ENCODE measurements at regions not wholly inside any gene's neighbourhood (a gene's known extent, or its start where the extent isn't known, plus 50 kb on each side); places are given as distances from the start of the nearest gene placed in this dataset.
"Not testable (repeated sequence)": the region's sequence is repeated elsewhere in the genome, so short reads cannot be mapped to it uniquely, and the experiment has no call there.

DNA sequence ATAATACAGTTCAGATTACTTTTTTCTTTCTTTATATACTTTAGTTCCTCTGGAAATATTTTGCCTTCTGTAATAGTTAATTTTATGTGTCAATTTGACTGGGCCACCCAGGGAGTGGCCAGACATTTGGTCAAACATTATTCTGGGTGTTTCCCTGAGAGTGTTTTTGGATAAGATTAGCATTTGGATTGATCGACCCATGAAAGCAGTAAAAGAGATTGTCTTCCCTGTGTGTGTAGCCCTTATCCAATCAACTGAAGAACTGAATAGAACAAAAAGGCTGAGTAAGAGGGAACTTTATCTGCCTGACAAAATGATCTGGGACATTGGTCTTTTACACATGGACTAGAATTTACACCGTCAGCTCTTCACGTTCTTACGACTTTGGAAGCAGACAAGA lies 1190.1 kb upstream of the FAM98A start:
- DNase-seq = no peak

GRCh38 chr2:34787341-34787740 lies 1188.2 kb upstream of the FAM98A start:
- DNase-seq = no peak

GRCh38 chr2:34785206-34785785 lies 1186.2 kb upstream of the FAM98A start:
- no peak for DNase-seq

DNA sequence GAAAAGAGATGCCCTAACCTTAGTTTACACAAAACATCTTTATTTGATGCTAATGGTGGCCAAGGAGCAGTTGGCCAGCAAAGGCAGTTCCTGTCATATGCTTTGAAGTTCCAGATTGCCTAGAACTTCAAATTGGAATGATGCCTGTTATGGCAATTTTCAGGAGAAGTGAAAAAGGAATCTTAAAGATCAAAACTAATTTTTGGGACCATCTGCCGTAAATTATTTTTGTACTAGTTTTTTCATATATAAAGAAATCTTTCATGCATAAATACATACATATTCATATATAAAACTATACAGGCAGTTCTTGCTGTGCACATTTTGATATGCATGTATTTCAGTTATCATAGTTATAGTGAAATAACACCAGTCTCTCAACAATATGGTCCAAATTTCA lies 1185.6 kb upstream of the FAM98A start:
- no peak for DNase-seq

- DNase-seq = not testable (repeated sequence)
These were observed 1151.6 kb upstream of the FAM98A start for GRCh38 chr2:34750742-34751141.

DNA sequence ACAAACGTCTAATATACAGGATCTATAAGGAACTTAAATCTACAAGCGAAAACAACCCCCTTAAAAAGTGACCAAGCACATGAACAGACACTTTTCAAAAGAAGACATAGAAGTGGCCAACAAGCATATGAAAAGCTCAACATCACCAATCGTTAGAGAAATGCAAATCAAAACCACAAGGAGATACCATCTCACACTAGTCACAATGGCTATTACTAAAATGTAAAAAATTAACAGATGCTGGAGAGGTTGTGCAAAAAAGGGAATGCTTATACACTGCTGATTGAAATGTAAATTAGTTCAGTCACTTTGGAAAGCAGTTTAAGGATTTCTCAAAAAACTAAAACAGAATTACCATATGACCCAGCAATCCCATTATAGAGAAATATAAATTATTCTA lies 1148.5 kb upstream of the FAM98A start:
- DNase-seq = no peak

DNA sequence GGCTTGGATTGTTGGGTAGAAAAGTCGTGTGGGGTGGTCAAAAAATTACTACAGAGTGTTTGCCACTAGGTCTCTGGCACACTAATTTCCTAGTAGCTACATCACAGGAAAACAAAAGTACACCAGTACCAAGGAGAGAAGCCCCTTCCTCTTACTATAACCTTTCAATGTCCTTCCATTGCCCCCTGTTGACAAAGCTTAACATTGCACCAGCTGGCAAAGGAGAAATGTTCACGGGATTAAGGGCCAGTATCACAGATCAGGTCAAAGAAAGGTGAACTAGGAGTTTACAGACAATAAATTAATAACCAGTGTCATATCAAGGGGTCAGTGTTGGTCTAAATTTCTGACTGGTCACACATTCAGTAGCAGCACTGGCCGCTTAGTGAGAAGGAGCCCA lies 1139.6 kb upstream of the FAM98A start:
- no peak for DNase-seq

- no peak for DNase-seq
These were observed 1138.0 kb upstream of the FAM98A start for GRCh38 chr2:34737146-34737545.

GRCh38 chr2:34736482-34736881 lies 1137.4 kb upstream of the FAM98A start:
- DNase-seq = no peak

GRCh38 chr2:34734662-34735061 lies 1135.6 kb upstream of the FAM98A start:
- DNase-seq = no peak

- no peak for DNase-seq
These were observed 1134.9 kb upstream of the FAM98A start for GRCh38 chr2:34734042-34734441.

DNA sequence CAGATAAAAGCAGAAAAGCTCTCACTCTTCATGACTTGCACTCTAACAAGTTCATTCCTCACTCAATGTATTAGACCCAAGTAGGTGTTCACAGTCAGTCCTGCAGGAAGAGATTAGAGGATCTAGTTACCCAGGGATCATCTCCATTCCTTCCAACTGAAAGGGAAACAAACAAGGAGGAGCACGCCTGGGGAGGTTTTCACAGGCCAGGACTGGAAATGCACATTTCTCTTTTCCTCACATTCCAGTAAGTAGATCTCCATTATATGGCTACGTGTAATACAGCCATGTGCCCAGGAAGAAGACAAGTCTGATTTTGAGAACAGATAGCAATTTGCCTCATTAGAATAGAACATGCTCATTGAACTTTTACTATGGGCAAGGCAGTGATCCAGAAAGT lies 1132.2 kb upstream of the FAM98A start:
- DNase-seq = no peak

DNA sequence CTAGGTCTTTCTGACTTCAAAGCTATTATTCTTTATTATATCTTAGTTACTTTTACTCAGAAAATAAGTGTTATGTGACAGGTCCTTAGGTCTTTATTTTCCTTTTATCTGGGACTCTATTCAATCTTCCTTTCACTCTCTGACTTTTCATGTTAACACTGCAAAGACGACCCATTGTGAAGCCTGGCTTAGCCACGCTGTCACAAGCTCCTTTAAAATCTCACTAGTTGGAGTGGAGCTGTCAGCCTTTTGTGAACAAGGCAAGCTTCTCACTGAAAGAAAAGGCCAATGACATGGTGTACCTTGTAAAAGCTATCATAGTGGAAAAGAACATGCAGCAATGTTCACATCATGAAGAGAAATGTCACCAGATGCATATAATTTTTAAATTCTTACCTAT lies 1130.7 kb upstream of the FAM98A start:
- DNase-seq = no peak

DNA sequence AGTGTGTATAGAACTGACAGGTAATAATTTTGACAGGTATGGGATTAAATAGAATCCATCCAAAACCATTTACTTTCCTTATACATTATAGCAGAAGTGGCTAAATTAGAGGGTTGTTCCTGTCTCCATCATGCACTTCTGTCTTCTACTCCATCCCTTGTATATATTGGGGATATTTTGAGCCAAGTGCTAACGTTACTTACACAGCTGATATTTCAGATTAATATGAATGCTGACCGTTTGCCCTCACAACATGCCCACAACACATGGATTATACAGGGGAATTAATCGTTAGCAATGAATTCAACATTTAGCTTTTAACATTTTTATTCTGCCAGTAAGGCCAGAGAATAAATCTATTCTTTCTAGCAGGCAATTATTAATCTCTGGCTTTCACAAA lies 1125.0 kb upstream of the FAM98A start:
- no peak for DNase-seq

- DNase-seq = no peak
These were observed 1124.6 kb upstream of the FAM98A start for GRCh38 chr2:34723683-34724082.

DNA sequence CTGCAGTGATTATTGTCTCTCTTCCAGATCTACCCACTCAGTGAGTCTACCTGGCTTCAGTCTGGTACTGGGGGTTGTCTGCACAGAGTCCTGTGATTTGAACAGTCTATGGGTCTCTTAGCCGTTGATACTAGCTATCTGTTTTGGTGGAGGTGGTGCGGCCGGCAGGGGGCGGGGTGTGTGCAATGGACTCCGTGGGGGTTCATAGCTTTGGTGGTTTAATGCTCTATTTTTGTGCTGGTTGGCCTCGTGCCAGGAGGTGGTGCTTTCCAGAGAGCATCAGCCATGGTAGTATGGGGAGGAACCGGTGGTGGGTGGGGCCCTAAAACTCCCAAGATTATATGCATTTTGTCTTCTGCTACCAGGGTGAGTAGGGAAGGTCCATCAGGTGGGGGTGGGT lies 1120.1 kb upstream of the FAM98A start:
- no peak for DNase-seq

DNA sequence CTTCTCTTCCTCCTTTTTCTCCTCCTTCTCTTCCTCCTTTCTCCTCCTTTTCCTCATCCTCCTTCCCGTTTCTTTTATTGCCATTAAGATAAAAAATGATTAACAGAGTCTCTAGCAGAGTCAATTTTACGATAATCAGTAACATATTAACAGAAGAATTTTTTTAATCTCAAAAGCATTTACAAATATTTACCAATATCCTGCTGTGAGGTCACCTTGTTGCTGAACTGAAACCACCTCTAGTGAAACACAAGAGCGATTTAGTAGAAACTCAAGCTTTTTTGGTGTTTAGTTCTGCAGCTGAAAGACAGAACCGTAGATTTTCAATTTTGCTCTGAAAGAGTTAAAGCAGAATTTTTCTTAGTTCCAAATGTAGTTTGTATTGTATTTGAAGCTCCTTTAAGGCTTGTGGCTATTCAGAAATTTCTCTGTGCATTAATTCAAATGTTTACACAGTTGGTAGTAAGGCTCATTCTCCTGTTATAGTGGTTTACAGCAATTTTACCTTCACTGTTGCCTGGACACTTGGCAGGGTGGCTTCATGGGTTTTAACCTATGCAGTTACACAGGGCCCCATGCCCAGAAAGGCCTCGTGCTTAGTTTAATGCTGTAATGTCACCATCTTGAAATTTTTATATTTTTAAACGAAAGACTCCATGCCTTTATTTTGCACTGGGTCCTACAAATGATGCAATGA lies 1106.6 kb upstream of the FAM98A start:
- no peak for DNase-seq

- no peak for DNase-seq
These were observed 1104.2 kb upstream of the FAM98A start for GRCh38 chr2:34703292-34703691.

DNA sequence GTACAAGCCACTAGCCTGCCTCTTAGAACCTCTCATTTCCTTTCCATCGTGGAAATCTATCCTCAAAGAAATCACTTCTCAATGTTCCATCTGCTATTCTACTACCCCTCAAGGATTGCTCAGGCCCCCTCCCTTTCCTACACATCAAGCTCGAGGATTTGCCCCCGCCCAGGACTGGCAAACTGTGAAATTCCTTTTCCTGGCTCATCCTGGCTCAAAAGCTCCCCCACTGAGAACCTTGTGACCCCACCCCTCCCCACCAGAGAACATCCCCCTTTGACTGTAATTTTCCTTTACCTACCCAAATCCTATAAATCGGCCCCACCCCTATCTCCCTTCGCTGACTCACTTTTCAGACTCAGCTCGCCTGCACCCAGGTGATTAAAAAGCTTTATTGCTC lies 1103.3 kb upstream of the FAM98A start:
- DNase-seq = not testable (repeated sequence)

DNA sequence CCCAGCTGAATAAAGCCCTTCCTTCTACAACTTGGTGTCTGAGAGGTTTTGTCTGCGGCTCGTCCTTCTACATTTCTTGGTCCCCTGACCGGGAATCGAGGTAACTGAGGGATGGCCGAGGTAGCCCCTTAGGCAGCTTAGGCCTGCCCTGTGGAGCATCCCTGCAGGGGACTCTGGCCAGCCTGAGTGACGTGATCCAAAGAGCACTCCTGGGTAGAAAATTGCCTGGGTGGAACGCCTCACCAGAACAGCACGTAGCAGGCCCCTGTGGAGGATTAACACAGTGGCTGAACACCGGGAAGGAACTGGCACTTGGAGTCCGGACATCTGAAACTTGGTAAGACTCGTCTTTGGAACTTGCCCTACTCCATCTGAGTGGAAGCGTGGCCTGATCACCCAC lies 1078.5 kb upstream of the FAM98A start:
- DNase-seq = not testable (repeated sequence)

- DNase-seq = not testable (repeated sequence)
These were observed 1078.0 kb upstream of the FAM98A start for GRCh38 chr2:34677119-34677531.

DNA sequence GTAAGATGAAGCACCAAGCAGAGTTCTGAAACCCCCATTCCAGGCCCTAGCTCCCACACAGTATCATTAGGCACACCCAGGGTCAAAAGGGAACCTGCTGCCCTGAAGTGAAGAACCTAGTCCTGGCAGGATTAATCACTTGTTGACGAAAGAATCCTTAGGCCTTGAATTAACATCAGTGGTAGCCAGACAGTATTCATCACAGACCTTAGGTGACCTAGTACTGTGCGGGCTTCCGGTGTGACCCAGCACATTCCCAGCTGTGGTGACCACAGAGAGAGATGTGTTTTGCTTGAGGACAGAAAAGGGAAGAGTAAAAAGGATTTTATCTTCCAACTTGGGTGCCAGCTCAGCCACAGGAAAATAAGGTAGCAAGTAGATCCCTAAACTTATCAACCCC lies 1071.4 kb upstream of the FAM98A start:
- no peak for DNase-seq

DNA sequence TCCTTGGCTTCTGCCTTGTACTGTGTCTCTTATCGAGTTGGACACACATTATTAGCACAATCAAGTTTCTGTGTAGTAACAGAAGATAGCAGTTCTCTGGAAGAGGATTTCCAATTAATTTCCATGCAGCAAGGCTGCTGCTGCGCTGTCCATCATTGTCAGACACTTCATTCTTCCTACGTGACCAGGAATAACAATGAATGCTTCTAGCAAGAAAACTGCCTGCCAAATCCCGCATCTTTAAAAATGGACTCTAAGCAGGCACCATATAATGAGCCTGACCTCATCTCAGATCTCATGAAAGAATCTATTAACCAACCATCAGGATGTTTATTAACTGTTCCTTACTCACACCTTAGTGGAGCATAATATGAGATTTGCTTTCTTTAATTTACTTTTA lies 1067.7 kb upstream of the FAM98A start:
- no peak for DNase-seq

DNA sequence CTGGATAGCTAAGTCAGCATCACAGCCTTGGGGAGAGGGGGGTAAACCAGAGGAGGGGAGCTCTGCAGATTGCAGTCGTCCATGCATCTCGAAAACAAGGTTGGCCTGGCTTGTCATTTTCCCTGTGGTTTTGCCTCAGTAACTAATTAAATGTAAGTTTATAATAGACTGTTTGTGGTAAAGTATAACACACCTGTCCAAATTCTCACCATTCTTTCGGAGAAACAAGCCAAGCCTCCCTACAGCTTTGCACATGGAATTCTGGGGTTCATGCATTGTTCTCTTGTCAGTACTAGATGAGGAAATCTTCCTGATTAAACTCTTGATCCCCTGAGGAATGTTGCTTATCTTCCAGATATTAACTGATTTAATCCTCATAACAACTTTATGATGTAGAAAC lies 1065.2 kb upstream of the FAM98A start:
- no peak for DNase-seq

GRCh38 chr2:34663314-34663713 lies 1064.2 kb upstream of the FAM98A start:
- DNase-seq = no peak
